Keratinocyte (primary cell): ENCODE measurements at regions not wholly inside any gene's neighbourhood (a gene's known extent, or its start where the extent isn't known, plus 50 kb on each side); places are given as distances from the start of the nearest gene placed in this dataset.

Source experiments
- DNase-seq: peaks from one replicate; pipeline ENCODE4 v3.0.0-alpha.2; 2011; ENCODE audit warnings: low read depth, missing footprints, low spot score
- FAIRE-seq: peaks from 2 replicates; lab custom pipeline; 2011; peaks lifted over from hg19 to GRCh38; lab: Jason Lieb, UNC
- H2AFZ ChIP-seq: 2 replicates; pipeline ENCODE4 v1.6.0; 2012; ENCODE audit warnings: low read length, control low read depth, inconsistent platforms; ENCODE audit not compliant: control insufficient read depth
- H3K27ac ChIP-seq: 2 replicates; pipeline ENCODE4 v1.5.1; 2011; ENCODE audit warnings: low read length; ENCODE audit not compliant: control insufficient read depth, insufficient read depth
- H3K27me3 ChIP-seq: 3 replicates; pipeline ENCODE4 v1.6.0; 2011; ENCODE audit warnings: low read length; ENCODE audit not compliant: control insufficient read depth, insufficient read depth; ENCODE audit errors: extremely low read depth
- H3K36me3 ChIP-seq, 2 experiments: 2 replicates in 1 of 2; 3 replicates in 1 of 2; pipeline ENCODE4 v1.5.1; 2011; ENCODE audit warnings: low read length in 2 of 2, mild to moderate bottlenecking in 1 of 2; ENCODE audit not compliant: control insufficient read depth in 2 of 2, insufficient read depth in 2 of 2; ENCODE audit errors: extremely low read depth in 1 of 2
- H3K4me1 ChIP-seq: 3 replicates; pipeline ENCODE4 v1.5.1; 2011; ENCODE audit warnings: low read length; ENCODE audit not compliant: control insufficient read depth, insufficient read depth; ENCODE audit errors: extremely low read depth
- H3K4me2 ChIP-seq: 3 replicates; pipeline ENCODE4 v1.6.0; 2011; ENCODE audit warnings: low read depth, low read length; ENCODE audit not compliant: control insufficient read depth, insufficient read depth; ENCODE audit errors: extremely low read depth
- H3K4me3 ChIP-seq, 3 experiments: fragments of 200-600 bp in 1 of 3; sonication (generic) in 1 of 3; 2 replicates in 2 of 3; 3 replicates in 1 of 3; pipeline ENCODE4 v1.5.1; 2011 to 2016; ENCODE audit warnings: low read length in 3 of 3, mild to moderate bottlenecking in 3 of 3, control low read depth in 2 of 3, inconsistent platforms in 1 of 3, low read depth in 1 of 3, mixed read lengths in 1 of 3, mixed run types in 1 of 3, moderate library complexity in 1 of 3; ENCODE audit not compliant: control insufficient read depth in 2 of 3, insufficient read depth in 2 of 3; ENCODE audit errors: extremely low read depth in 1 of 3
- H3K79me2 ChIP-seq: 2 replicates; pipeline ENCODE4 v1.6.0; 2012; ENCODE audit warnings: low read length; ENCODE audit not compliant: control insufficient read depth, insufficient read depth
- H3K9ac ChIP-seq: 3 replicates; pipeline ENCODE4 v1.6.0; 2011; ENCODE audit warnings: low read length; ENCODE audit not compliant: control insufficient read depth, insufficient read depth; ENCODE audit errors: extremely low read depth
- H3K9me1 ChIP-seq: 3 replicates; pipeline ENCODE4 v1.6.0; 2011; ENCODE audit warnings: low read length; ENCODE audit not compliant: control insufficient read depth, insufficient read depth; ENCODE audit errors: extremely low read depth
- H3K9me3 ChIP-seq: 2 replicates; pipeline ENCODE4 v1.5.1; 2012; ENCODE audit warnings: low read depth, low read length; ENCODE audit not compliant: control insufficient read depth
- H4K20me1 ChIP-seq: 3 replicates; pipeline ENCODE4 v1.6.0; 2011; ENCODE audit warnings: low read length; ENCODE audit not compliant: control insufficient read depth, insufficient read depth; ENCODE audit errors: extremely low read depth
- EZH2 ChIP-seq: IDR thresholded peaks from one replicate; pipeline ENCODE4 v1.6.1; 2012; ENCODE audit warnings: inconsistent platforms, mild to moderate bottlenecking, low read length, moderate library complexity
- dilution Hi-C: fragments of 300-500 bp; cut with MboI; formaldehyde crosslinking; loops from one replicate; pipeline ENCODE4 v1.7.0; 2020; ENCODE audit warnings: low sequenced_read_pairs; ENCODE audit not compliant: extremely low pct_ligation_motif_present
- TF ChIP-seq, protein P1 (sequence below), 3 experiments: IDR thresholded peaks in 1 of 3; conservative IDR thresholded peaks in 1 of 3; optimal IDR thresholded peaks in 1 of 3; 2 replicates in 2 of 3; 3 replicates in 1 of 3; pipeline versions ENCODE3 to v1.5.1; 2011; ENCODE audit warnings: low read length in 3 of 3, mild to moderate bottlenecking in 3 of 3, moderate library complexity in 2 of 3, control low read depth in 1 of 3, inconsistent platforms in 1 of 3; ENCODE audit not compliant: insufficient read depth in 2 of 3; ENCODE audit errors: extremely low read depth in 1 of 3

DNA sequence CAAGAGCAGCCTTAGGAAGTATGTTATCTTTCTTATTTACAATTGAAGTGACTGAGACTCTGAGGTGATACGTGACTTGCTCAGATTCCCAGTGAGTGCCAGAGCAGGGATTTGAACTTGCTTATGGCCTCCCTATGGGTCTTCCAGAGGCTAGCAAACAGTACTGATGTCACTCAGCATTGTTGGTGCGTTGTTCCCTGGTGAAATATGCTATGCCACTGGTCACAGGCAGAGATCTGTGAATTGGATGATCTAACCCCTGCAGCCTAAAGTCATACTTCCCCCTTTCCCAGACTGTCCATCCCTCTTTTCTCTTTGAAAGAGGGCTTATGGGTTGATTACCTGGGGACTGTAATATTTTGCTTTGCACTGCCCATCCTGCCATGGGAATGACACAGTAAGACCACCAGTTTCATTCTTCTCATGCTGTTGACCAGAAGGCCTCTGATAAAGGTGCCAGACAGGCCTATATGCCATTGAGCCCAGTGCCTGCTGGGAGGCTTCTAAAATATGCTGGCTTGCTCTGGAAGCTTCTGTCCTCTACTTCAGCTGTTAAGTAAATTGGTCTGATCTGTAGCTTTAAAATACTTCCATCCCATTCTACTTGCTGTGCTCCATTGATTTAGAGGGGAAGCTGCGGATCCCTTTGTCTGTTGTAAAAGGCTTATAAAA, 152.2 kb upstream of the E2F8 start:
- no peak for FAIRE-seq
- dilution Hi-C loops, result no loop called here

DNA sequence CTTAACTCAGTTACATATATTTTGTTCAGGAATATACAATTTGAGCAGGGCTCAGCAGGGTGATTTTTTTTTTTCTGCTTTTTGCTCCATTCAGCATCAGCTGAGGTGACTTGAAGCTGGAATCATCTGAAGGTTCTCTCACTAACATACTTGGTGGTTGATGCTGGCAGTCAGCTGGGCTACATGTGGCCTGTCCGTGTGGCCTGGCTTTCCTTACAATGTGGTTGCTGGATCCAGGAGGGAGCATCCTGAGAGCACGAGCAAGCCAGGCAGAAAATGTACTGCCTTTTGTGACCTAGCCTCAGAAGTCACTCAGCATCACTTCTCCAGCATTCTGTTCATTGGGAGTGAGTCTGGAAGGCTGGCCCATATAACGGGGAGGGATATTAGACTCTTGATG, 151.6 kb upstream of the E2F8 start:
- Histone ChIP-seq H3K4me2 (no peak overlapping the region), H3K9ac (no peak overlapping the region), H3K27ac (no peak overlapping the region), H3K36me3 (no peaks in the 10 kb centered on the region), H3K9me3 (no peaks in the 10 kb centered on the region), H3K9me1 (no peaks in the 10 kb centered on the region), H4K20me1 (no peaks in the 10 kb centered on the region), H3K79me2 (no peaks in the 10 kb centered on the region), H3K27me3 (peaks cover 2% of the 10 kb centered on the region), H2AFZ (no peak overlapping the region), H3K4me3 (no peak overlapping the region), H3K4me1 (no peaks in the 10 kb centered on the region)
- DNase-seq, result no peak
- TF ChIP-seq EZH2, result no peak
- TF ChIP-seq, protein P1, sequence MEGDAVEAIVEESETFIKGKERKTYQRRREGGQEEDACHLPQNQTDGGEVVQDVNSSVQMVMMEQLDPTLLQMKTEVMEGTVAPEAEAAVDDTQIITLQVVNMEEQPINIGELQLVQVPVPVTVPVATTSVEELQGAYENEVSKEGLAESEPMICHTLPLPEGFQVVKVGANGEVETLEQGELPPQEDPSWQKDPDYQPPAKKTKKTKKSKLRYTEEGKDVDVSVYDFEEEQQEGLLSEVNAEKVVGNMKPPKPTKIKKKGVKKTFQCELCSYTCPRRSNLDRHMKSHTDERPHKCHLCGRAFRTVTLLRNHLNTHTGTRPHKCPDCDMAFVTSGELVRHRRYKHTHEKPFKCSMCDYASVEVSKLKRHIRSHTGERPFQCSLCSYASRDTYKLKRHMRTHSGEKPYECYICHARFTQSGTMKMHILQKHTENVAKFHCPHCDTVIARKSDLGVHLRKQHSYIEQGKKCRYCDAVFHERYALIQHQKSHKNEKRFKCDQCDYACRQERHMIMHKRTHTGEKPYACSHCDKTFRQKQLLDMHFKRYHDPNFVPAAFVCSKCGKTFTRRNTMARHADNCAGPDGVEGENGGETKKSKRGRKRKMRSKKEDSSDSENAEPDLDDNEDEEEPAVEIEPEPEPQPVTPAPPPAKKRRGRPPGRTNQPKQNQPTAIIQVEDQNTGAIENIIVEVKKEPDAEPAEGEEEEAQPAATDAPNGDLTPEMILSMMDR (optimal IDR thresholded peaks at IDR 0.05 in 1 of 3, IDR thresholded peaks at IDR 0.05 in 1 of 3, conservative IDR thresholded peaks at IDR 0.05 in 1 of 3; ENCODE audit: extremely low read depth in 1 of 3, insufficient read depth in 2 of 3, low read length in 3 of 3), result no peak
- dilution Hi-C loops, result no loop called here
- no peak for FAIRE-seq

More for the DNA sequence above, 152.2 kb upstream of the E2F8 start:
- Histone ChIP-seq H3K36me3 (no peaks in the 10 kb centered on the region), H3K4me2 (no peak overlapping the region), H2AFZ (no peak overlapping the region), H3K27ac (no peak overlapping the region), H3K27me3 (no peaks in the 10 kb centered on the region), H4K20me1 (no peaks in the 10 kb centered on the region), H3K4me3 (no peak overlapping the region), H3K9me1 (no peaks in the 10 kb centered on the region), H3K79me2 (no peaks in the 10 kb centered on the region), H3K4me1 (no peaks in the 10 kb centered on the region), H3K9ac (no peak overlapping the region), H3K9me3 (no peaks in the 10 kb centered on the region)
- DNase-seq, result no peak
- no peak for TF ChIP-seq EZH2
- TF ChIP-seq, protein P1 (optimal IDR thresholded peaks at IDR 0.05 in 1 of 3, IDR thresholded peaks at IDR 0.05 in 1 of 3, conservative IDR thresholded peaks at IDR 0.05 in 1 of 3; ENCODE audit: extremely low read depth in 1 of 3, insufficient read depth in 2 of 3, low read length in 3 of 3), result no peak
